ENCODE measurements at regions not wholly inside any gene's neighbourhood (a gene's known extent, or its start where the extent isn't known, plus 50 kb on each side); places are given as distances from the start of the nearest gene placed in this dataset.
A peak's percentile ranks its signal among the peaks of the same experiment; 100 is the strongest.

DNA sequence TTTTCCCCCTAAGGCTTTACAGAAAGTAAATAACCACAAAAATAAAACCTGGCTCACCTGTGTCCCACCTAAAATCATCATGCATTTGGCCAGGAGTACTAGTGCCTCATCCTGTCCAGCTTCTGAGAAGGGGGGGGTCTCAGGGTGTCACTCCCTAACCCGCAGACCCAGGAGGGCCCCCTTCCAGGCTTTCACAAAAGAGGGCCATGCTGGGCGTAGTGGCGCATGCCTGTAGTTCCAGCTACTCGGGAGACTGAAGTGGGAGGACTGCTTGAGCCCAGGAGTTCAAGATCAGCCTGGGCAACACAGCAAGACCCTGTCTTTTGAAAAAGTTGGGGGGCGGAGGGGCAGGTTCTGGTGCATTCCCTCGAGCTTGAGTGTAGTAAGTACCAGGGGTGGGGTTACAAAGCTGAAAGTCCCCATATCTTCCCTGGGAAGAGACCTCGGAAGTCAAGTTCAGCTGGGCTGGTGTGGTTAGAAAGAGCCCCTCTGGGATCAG lies 259.3 kb downstream of the PARN start:
- dilution Hi-C loops (cut with MboI; ENCODE audit: extremely low pct_ligation_motif_present, low sequenced_read_pairs) = no loop called here
- no peaks in the 10 kb centered on the region for H3K79me2 ChIP-seq (ENCODE audit: control insufficient read depth, insufficient read depth, low read length)
- H3K9me1 ChIP-seq (ENCODE audit: control insufficient read depth, extremely low read depth, insufficient read depth, low read length) = no peaks in the 10 kb centered on the region
- no peaks in the 10 kb centered on the region for H3K27me3 ChIP-seq (ENCODE audit: control insufficient read depth, extremely low read depth, insufficient read depth, low read length)
- no peaks in the 10 kb centered on the region for H4K20me1 ChIP-seq (ENCODE audit: control insufficient read depth, extremely low read depth, insufficient read depth, low read length)
- peak overlapping the region; percentile 61 for H3K4me2 ChIP-seq (ENCODE audit: control insufficient read depth, extremely low read depth, insufficient read depth, low read depth, low read length)
- H3K4me1 ChIP-seq (ENCODE audit: control insufficient read depth, extremely low read depth, insufficient read depth, low read length) = peaks cover 18% of the 10 kb centered on the region
- DNase-seq (ENCODE audit: low read depth, low spot score) = no peak
- FAIRE-seq = no peak
- H2AFZ ChIP-seq (ENCODE audit: control insufficient read depth, low read length) = no peak overlapping the region
- no peaks in the 10 kb centered on the region for H3K9me3 ChIP-seq (ENCODE audit: control insufficient read depth, low read depth, low read length)
- no peaks in the 10 kb centered on the region for H3K36me3 ChIP-seq (ENCODE audit: control insufficient read depth in 2 of 2, extremely low read depth in 1 of 2, insufficient read depth in 2 of 2, low read length in 2 of 2)
- H3K9ac ChIP-seq (ENCODE audit: control insufficient read depth, extremely low read depth, insufficient read depth, low read length) = no peak overlapping the region
- no peak overlapping the region for H3K4me3 ChIP-seq (ENCODE audit: control insufficient read depth in 2 of 3, extremely low read depth in 1 of 3, insufficient read depth in 2 of 3, low read depth in 1 of 3, low read length in 3 of 3)
- H3K27ac ChIP-seq (ENCODE audit: control insufficient read depth, insufficient read depth, low read length) = no peak overlapping the region
- TF ChIP-seq EZH2 (IDR thresholded peaks at IDR 0.05; ENCODE audit: low read length) = no peak
- TF ChIP-seq, protein P1, sequence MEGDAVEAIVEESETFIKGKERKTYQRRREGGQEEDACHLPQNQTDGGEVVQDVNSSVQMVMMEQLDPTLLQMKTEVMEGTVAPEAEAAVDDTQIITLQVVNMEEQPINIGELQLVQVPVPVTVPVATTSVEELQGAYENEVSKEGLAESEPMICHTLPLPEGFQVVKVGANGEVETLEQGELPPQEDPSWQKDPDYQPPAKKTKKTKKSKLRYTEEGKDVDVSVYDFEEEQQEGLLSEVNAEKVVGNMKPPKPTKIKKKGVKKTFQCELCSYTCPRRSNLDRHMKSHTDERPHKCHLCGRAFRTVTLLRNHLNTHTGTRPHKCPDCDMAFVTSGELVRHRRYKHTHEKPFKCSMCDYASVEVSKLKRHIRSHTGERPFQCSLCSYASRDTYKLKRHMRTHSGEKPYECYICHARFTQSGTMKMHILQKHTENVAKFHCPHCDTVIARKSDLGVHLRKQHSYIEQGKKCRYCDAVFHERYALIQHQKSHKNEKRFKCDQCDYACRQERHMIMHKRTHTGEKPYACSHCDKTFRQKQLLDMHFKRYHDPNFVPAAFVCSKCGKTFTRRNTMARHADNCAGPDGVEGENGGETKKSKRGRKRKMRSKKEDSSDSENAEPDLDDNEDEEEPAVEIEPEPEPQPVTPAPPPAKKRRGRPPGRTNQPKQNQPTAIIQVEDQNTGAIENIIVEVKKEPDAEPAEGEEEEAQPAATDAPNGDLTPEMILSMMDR (optimal IDR thresholded peaks at IDR 0.05 in 1 of 3, IDR thresholded peaks at IDR 0.05 in 1 of 3, conservative IDR thresholded peaks at IDR 0.05 in 1 of 3; ENCODE audit: extremely low read depth in 1 of 3, insufficient read depth in 2 of 3, low read length in 3 of 3) = no peak

DNA sequence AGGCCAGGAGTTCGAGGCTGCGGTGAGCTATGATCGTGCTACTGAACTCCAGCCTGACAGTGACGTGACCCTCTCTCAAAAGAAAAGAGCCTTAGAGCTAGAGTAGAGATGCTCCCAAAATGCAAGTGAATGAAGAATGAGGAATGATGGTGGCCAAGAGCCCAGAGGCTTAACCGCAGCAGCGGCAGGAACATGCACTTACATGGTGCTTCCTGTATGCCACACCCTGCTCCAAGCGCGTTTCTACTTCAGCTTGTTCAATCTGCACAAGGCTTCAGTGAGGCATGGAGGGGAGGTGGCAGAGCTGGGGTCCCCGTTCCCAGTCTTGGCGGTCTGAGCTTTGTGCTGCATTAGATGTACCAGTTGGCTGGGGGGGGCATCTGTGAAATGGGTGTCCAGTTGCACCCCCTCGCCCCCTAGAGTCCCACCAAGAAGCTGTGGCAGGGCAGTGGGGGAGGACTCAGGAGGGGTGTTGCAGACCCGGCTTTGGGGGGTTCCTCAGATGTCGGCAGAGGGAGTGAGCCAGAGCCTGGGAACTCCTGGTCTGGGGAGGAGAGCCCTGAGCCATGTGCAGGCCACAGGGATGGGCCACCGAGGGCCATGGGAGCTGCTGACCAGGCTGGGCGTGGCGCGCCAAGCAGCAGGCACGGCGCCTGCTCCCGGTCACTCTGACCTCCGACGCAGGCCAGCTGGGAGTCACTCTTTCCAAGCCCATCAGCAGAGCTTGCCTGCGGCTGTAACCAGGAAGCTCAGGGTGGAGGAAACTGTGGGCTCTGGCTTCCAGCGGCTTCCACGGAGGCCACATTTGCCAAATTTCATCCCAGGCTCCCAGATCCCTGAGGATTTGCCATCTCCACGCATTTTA lies 260.1 kb downstream of the PARN start:
- peak; percentile 98 for FAIRE-seq
- H3K9ac ChIP-seq (ENCODE audit: control insufficient read depth, extremely low read depth, insufficient read depth, low read length) = peak overlapping the region; percentile 45
- H3K9me3 ChIP-seq (ENCODE audit: control insufficient read depth, low read depth, low read length) = no peaks in the 10 kb centered on the region
- H3K36me3 ChIP-seq (ENCODE audit: control insufficient read depth in 2 of 2, extremely low read depth in 1 of 2, insufficient read depth in 2 of 2, low read length in 2 of 2) = no peaks in the 10 kb centered on the region
- dilution Hi-C loops (cut with MboI; ENCODE audit: extremely low pct_ligation_motif_present, low sequenced_read_pairs) = no loop called here
- H3K79me2 ChIP-seq (ENCODE audit: control insufficient read depth, insufficient read depth, low read length) = no peaks in the 10 kb centered on the region
- no peaks in the 10 kb centered on the region for H3K9me1 ChIP-seq (ENCODE audit: control insufficient read depth, extremely low read depth, insufficient read depth, low read length)
- no peaks in the 10 kb centered on the region for H4K20me1 ChIP-seq (ENCODE audit: control insufficient read depth, extremely low read depth, insufficient read depth, low read length)
- peak overlapping the region; percentile 61 for H3K4me2 ChIP-seq (ENCODE audit: control insufficient read depth, extremely low read depth, insufficient read depth, low read depth, low read length)
- H3K4me3 ChIP-seq (ENCODE audit: control insufficient read depth in 2 of 3, extremely low read depth in 1 of 3, insufficient read depth in 2 of 3, low read depth in 1 of 3, low read length in 3 of 3) = peak overlapping the region in 1 of 3 experiments; percentile 5
- no peaks in the 10 kb centered on the region for H3K27me3 ChIP-seq (ENCODE audit: control insufficient read depth, extremely low read depth, insufficient read depth, low read length)
- peak; percentile 66 for DNase-seq (ENCODE audit: low read depth, low spot score)
- TF ChIP-seq, protein P1 (optimal IDR thresholded peaks at IDR 0.05 in 1 of 3, IDR thresholded peaks at IDR 0.05 in 1 of 3, conservative IDR thresholded peaks at IDR 0.05 in 1 of 3; ENCODE audit: extremely low read depth in 1 of 3, insufficient read depth in 2 of 3, low read length in 3 of 3) = no peak
- TF ChIP-seq EZH2 (IDR thresholded peaks at IDR 0.05; ENCODE audit: low read length) = no peak
- peaks cover 22% of the 10 kb centered on the region for H3K4me1 ChIP-seq (ENCODE audit: control insufficient read depth, extremely low read depth, insufficient read depth, low read length)
- peak overlapping the region; percentile 30 for H3K27ac ChIP-seq (ENCODE audit: control insufficient read depth, insufficient read depth, low read length)
- peak overlapping the region; percentile 35 for H2AFZ ChIP-seq (ENCODE audit: control insufficient read depth, low read length)
